ENCODE measurements at regions not wholly inside any gene's neighbourhood (a gene's known extent, or its start where the extent isn't known, plus 50 kb on each side); places are given as distances from the start of the nearest gene placed in this dataset.

DNA sequence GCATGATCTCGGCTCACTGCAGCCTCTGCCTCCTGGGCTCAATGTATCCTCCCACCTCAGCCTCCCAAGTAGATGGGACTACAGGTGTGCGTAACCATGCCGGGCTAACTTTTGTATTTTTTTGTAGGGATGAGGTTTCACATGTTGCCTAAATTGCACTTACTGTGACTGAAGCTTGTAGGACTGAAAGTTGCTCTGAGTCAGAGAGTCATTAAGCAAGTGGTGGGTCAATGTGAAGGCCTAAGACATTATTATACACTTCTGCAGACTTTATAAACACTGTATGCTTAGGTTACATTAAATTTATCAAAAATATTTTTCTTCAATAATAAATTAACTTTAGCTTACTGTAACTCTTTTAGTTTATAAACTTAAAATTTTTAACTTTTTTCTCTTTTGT lies 170.2 kb downstream of the FAT4 start:
- TF ChIP-seq CTCF (conservative IDR thresholded peaks at IDR 0.05 in 1 of 2, IDR thresholded peaks at IDR 0.05 in 1 of 2; ENCODE audit: low read depth in 1 of 2, low read length in 2 of 2) = no peak
- TF ChIP-seq EZH2 (IDR thresholded peaks at IDR 0.05; ENCODE audit: low read length, missing control alignments) = no peak

Measured in fibroblast of lung (primary cell).